ENCODE measurements at regions not wholly inside any gene's neighbourhood (a gene's known extent, or its start where the extent isn't known, plus 50 kb on each side); places are given as distances from the start of the nearest gene placed in this dataset.
A peak's percentile ranks its signal among the peaks of the same experiment; 100 is the strongest.

DNA sequence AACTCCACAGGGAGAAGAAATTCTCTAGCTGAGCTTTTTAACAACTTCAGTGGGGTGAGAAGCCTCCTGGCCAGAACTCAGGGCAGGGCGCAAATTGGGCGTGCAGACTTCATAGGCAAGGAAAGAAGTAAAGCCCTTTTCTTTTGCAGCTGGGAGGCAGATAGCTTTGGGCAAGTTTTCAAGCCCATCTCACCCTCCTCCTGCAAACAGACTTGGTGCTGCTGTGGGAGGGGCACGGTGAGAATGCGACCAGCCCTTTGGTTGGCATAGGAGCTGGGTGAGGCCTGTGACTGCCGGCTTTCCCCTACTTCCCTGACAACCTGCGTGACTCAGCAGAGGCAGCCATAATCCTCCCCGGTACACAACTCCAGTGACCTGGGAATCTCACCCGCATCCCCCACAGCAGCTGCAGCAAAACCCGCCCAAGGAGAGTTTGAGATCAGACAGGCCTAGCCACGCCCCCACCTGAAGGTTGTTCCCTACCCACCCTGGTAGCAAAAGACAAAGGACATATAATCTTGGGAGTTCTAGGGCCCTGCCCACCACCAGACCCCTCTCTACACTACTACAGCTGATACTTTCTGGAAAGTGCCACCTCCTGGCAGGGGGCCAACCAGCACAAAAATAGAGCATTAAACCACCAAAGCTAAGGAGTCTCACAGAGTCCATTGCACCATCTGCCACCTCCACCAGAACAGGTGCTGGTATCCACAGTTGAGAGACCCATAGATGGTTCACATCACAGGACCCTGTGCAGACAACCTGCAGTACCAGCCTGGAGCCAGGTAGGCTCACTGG, 195.5 kb upstream of the CCL2 start:
- WGBS, 2 donors = 56 to 82% methylated on average over 4 to 6 of the region's 10 CpGs
- Histone ChIP-seq H3K4me3 (no peak overlapping the region), H3K9me3 (no peaks in the 10 kb centered on the region), H3K27me3 (no peaks in the 10 kb centered on the region), H3K4me1 (peaks cover 6 to 37% (median 18%) of the 10 kb centered on the region in 3 donors), H3K27ac (peak overlapping the region in 3 of 4 donors; percentile 50 to 74 (median 52)), H3K36me3 (no peaks in the 10 kb centered on the region)
- DNase-seq = no peak
- intact Hi-C loops (cut with DNase I) = no loop called here
- TF ChIP-seq POLR2A (IDR thresholded peaks at IDR 0.05) = no peak
- TF ChIP-seq, protein P1, sequence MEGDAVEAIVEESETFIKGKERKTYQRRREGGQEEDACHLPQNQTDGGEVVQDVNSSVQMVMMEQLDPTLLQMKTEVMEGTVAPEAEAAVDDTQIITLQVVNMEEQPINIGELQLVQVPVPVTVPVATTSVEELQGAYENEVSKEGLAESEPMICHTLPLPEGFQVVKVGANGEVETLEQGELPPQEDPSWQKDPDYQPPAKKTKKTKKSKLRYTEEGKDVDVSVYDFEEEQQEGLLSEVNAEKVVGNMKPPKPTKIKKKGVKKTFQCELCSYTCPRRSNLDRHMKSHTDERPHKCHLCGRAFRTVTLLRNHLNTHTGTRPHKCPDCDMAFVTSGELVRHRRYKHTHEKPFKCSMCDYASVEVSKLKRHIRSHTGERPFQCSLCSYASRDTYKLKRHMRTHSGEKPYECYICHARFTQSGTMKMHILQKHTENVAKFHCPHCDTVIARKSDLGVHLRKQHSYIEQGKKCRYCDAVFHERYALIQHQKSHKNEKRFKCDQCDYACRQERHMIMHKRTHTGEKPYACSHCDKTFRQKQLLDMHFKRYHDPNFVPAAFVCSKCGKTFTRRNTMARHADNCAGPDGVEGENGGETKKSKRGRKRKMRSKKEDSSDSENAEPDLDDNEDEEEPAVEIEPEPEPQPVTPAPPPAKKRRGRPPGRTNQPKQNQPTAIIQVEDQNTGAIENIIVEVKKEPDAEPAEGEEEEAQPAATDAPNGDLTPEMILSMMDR (IDR thresholded peaks at IDR 0.05) = no peak

DNA sequence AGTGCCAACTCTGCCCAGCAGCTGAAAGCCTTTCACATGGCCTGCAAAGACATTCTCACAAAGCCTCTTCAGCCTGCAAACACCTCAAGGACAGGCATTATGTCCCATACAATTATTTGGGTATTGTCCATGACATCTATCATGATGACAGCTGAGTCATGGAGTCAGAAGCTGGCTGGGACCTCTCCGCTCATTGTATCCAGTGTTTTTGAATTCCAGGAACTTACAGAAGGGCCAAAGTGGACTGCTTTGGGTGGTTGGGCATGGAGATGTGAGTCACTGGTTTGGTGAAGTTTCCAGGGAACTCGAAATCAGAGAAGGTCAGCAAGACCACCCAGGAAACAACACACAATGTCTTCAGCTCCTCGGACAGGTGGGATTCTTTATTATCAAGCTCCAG, 188.6 kb upstream of the CCL2 start:
- TF ChIP-seq POLR2A (IDR thresholded peaks at IDR 0.05) = no peak
- TF ChIP-seq, protein P1 (IDR thresholded peaks at IDR 0.05) = no peak
- Histone ChIP-seq H3K27ac (peak overlapping the region in 1 of 4 donors; percentile 39), H3K4me3 (no peak overlapping the region), H3K4me1 (peaks cover 0 to 29% (median 0%) of the 10 kb centered on the region in 3 donors), H3K36me3 (no peaks in the 10 kb centered on the region), H3K27me3 (no peaks in the 10 kb centered on the region), H3K9me3 (no peaks in the 10 kb centered on the region)
- intact Hi-C loops (cut with DNase I) = no loop called here
- WGBS, 2 donors = 56 to 66% methylated on average over 3 of the region's 3 CpGs
- no peak for DNase-seq

DNA sequence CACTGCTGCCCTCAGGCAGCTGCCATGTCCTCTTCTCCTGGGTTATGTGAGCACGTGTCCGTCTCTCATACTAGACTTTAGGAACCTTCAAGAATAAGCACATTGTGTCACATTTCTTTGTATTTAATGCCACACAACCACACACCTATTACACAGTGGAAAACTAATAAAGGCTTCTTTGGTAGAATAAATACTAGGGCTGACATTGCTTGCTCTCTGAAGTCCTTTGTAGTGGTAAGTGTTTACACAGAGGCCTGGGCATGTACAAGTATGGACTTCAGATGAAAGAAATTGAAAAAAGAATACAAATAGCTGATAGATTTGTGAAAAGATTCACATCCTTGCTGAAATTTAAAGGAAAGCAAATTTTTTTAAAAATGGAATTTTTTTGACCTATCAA, 188.1 kb upstream of the CCL2 start:
- Histone ChIP-seq H3K4me3 (no peak overlapping the region), H3K27ac (peak overlapping the region in 1 of 4 donors; percentile 39), H3K36me3 (no peaks in the 10 kb centered on the region), H3K27me3 (no peaks in the 10 kb centered on the region), H3K9me3 (no peaks in the 10 kb centered on the region), H3K4me1 (peaks cover 0 to 29% (median 0%) of the 10 kb centered on the region in 3 donors)
- WGBS, 2 donors = 80 to 81% methylated on average over 2 of the region's 2 CpGs
- DNase-seq = no peak
- intact Hi-C loops (cut with DNase I) = no loop called here
- TF ChIP-seq POLR2A (IDR thresholded peaks at IDR 0.05) = no peak
- TF ChIP-seq, protein P1 (IDR thresholded peaks at IDR 0.05) = no peak

DNA sequence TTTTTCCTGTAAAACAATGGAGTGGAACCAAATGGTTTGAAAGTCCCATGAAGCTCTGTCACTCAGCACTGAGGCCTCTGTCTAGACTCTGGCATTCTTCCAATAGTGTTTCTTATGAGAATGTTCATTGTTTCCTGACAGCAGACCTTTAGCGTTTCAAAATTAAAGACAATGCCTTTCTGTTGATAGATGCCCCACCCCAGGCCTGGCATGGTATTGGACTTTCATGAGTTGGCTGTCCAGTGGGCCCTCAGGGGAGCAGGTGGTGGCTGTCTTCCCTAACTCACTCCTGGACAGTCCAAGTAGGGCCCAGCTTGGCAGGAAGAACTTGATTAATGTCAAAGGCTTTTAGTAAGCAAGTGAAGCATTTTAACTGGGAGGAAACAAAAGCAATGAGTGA, 186.5 kb upstream of the CCL2 start:
- intact Hi-C loops (cut with DNase I) = no loop called here
- TF ChIP-seq, protein P1 (IDR thresholded peaks at IDR 0.05) = no peak
- TF ChIP-seq POLR2A (IDR thresholded peaks at IDR 0.05) = no peak
- Histone ChIP-seq H3K27me3 (no peaks in the 10 kb centered on the region), H3K4me3 (no peak overlapping the region), H3K9me3 (no peaks in the 10 kb centered on the region), H3K27ac (peak overlapping the region in 1 of 4 donors; percentile 15), H3K4me1 (peaks cover 0 to 29% (median 0%) of the 10 kb centered on the region in 3 donors), H3K36me3 (no peaks in the 10 kb centered on the region)
- 11 to 25% methylated on average over 1 of the region's 1 CpG for WGBS, 2 donors
- DNase-seq = no peak

DNA sequence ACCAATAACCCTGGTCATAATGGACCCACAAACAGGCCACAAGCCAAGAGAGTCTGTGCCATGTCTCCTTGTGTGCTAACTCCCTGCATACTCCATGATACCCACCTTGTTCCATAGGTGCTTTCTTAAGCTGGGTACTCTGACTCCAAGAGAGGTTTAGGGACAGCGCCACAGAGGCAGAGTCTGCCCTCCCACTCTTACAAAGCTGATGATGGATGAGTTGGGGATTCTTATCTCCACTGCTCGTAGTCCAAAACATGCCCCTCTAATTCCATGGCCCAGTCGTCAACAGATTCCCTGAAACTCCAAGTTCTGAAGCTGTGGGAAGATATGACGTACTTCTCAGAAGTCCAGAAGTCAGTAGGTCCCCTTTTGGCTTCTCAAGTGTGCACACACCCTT, 184.4 kb upstream of the CCL2 start:
- H3K27ac ChIP-seq = no peak overlapping the region
- TF ChIP-seq, protein P1 (IDR thresholded peaks at IDR 0.05) = no peak
- TF ChIP-seq POLR2A (IDR thresholded peaks at IDR 0.05) = no peak
- H3K4me3 ChIP-seq = no peak overlapping the region
- no peak for DNase-seq
- peaks cover 0 to 29% (median 0%) of the 10 kb centered on the region in 3 donors for H3K4me1 ChIP-seq
- intact Hi-C loops (cut with DNase I) = no loop called here
- WGBS, 2 donors = 79 to 91% methylated on average over 4 of the region's 4 CpGs
- no peaks in the 10 kb centered on the region for H3K36me3 ChIP-seq
- H3K27me3 ChIP-seq = no peaks in the 10 kb centered on the region
- H3K9me3 ChIP-seq = no peaks in the 10 kb centered on the region

Data from esophagus squamous epithelium (tissue), 5 donors.